HG03342 (cell line): ENCODE measurements at regions not wholly inside any gene's neighbourhood (a gene's known extent, or its start where the extent isn't known, plus 50 kb on each side); places are given as distances from the start of the nearest gene placed in this dataset.

Experiments
- ATAC-seq: cut with Tn5 transposase; IDR thresholded peaks from one replicate; pipeline ENCODE4 v1.9.1; 2021; ENCODE audit warnings: mild to moderate bottlenecking, moderate library complexity; ENCODE audit not compliant: unreplicated experiment

- ATAC-seq: no peak
Measured at GRCh38 chr5:60018091-60018490, 124.6 kb upstream of the PDE4D start.

DNA sequence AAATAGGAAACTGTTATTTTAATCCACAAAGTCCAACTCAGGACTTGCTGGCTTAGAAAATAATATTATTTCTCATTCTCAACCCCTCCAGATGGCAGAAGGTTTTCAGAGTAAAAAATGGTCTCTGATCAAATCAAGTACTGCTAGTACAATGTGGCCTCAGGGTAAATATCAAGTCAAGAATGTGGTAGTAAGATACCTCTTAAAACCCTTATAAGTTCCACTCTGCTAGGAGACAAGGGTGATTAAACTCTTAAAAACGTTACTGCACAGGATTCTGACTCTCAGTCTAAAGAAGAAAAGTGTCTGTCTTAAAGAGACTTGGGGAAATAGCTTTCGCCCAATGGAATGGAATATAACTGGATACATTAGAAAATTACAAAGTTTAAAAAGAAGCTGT lies 120.8 kb upstream of the PDE4D start:
- ATAC-seq: no peak

DNA sequence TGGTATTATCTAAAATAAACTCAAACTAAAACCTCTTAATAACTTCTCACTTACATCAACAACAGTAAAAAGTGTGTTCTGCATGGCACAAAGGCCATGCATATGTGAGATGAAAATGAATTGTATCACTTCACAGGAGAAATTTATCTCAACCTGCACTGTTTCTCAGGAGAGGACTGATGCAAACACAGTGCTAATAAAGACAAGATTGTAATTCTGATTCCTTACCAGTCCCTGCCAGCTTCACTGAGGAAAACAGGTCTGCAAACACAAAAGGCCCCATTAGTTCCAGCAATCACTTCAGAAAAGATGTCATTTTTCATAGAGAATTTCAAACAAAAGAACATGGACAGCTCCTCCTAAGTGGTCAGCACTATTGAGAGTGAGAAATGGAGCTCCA lies 117.3 kb upstream of the PDE4D start:
- no peak for ATAC-seq

GRCh38 chr5:60010328-60010727 lies 116.8 kb upstream of the PDE4D start:
- peak; percentile 51 for ATAC-seq

GRCh38 chr5:60007729-60008128 lies 114.2 kb upstream of the PDE4D start:
- no peak for ATAC-seq

DNA sequence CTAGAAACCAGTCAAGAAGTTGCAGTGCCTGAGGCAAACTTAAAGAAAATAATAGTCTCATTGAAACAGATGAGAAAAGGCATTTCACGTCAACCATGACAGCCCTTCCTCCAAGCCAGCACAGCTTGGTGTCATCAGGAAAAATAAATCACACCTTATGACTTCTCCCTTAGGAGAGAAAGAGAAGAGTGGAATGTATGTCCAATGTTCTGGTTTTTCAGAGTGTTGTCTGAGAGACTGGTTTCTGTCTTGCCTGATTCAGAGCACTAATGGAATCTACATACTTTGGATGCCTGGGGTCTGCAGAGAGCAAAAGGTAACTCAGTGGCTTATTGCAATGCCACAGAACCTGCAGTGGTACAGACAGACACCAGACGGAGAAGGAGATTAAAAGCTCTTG lies 105.5 kb upstream of the PDE4D start:
- no peak for ATAC-seq

DNA sequence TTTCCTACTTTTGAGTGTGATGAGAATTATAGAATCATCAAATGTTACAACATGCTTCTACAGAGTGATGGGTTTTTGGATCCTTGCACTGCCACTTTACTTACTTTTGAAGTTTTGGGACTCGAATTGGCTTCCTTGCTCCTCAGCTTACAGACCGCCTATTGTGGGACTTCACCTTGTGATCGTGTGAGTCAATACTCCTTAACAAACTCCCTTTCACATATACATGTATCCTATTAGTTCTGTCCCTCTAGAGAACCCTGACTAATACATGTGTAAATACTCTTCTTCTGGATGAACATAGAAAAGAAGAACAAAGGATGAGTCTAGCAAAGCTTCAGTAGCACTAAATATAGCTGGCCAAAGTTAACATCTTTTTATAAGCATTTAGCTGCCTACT lies 98.7 kb upstream of the PDE4D start:
- ATAC-seq: no peak

DNA sequence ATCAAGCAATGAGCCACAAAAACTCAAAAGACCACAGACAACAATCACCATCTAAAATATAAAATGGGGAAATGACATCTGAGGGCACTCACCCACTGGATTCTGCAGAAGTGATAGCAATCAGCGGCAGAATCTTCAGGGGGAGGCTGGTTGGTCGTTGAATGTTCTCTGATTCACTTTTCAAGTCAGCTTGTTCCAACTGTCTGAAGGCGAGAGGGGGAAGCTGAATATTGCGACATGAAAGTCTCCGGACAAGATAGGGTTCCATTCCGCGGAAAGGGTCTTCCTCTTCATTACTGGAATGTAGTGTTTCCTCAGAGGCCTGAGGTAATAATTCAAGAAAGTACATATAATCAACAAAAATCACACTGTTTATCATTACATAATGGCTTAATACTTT lies 94.9 kb upstream of the PDE4D start:
- no peak for ATAC-seq

DNA sequence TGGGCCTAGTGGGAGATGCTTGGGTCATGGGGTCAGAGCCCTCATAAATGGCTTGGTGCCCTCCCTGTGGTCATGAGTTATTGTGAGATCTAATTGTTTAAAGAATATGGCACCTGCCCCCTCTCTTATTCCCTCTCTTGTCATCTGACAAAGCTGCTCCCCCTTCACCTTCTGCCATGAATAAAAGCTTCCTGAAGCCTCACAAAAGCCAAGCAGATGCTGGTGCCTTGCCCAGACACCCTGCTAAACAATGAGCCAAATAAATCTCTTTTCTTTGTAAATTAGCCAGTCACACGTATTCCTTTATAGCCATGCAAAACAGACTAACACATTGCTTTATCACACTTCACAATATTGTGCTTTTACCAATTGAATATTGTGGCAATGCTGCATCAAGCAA lies 82.8 kb upstream of the PDE4D start:
- ATAC-seq: no peak

GRCh38 chr5:59972043-59972442 lies 78.5 kb upstream of the PDE4D start:
- no peak for ATAC-seq

- ATAC-seq: no peak
Measured at GRCh38 chr5:59959330-59959729, 65.8 kb upstream of the PDE4D start.

GRCh38 chr5:59956130-59956783 lies 62.7 kb upstream of the PDE4D start:
- ATAC-seq: no peak

- no peak for ATAC-seq
Measured at GRCh38 chr5:59955241-59955640, 61.7 kb upstream of the PDE4D start.

DNA sequence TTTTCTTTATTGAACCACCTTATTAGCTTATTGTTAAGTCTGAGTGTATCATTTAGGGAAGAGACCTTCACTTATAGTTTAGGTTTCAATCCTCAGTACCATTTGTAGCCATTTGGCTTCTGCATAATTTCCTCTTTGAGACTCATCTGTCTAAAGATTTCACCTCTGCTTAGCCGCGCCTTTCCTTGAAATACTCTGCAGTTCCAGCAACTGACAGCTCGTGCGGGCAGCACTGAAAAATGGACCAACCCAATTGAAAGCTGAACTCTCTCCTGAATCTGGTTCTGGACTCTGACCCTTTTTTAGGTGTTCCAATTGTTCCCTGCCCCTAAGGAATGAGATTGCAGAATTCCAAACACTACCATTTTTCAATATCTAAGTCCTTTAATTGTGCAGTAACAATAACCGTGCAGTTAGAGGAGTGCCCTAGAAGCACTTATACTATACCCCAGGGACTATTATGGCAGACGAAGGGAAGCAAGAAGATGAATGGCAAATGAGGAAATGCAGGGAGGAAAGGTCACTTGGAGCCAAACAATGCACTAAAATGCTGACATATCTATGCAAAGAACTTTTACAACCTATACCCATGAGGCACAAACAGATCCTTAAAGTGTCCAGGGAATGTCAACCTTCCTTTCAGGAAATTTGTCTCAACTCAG lies 50.1 kb upstream of the PDE4D start:
- ATAC-seq: no peak
